Astrocyte of the spinal cord (primary cell): ENCODE measurements at regions not wholly inside any gene's neighbourhood (a gene's known extent, or its start where the extent isn't known, plus 50 kb on each side); places are given as distances from the start of the nearest gene placed in this dataset.
"Not testable (repeated sequence)": the region's sequence is repeated elsewhere in the genome, so short reads cannot be mapped to it uniquely, and the experiment has no call there.

ENCODE experiments used
- DNase-seq: peaks from one replicate; pipeline ENCODE4 v3.0.0; 2011; ENCODE audit warnings: low read depth, low spot score
- H3K4me3 ChIP-seq: 2 replicates; pipeline ENCODE4 v1.5.1; 2011; ENCODE audit warnings: low read depth, mild to moderate bottlenecking, low read length, moderate library complexity
- in situ Hi-C: cut with HindIII; loops from 2 replicates; pipeline ENCODE4 v1.10.0; 2017; ENCODE audit warnings: low sequenced_read_pairs
- TF ChIP-seq, protein P1 (sequence below): IDR thresholded peaks from 2 replicates; pipeline ENCODE4 v1.5.1; 2012; ENCODE audit warnings: low read depth, mild to moderate bottlenecking, low read length, inconsistent platforms

DNA sequence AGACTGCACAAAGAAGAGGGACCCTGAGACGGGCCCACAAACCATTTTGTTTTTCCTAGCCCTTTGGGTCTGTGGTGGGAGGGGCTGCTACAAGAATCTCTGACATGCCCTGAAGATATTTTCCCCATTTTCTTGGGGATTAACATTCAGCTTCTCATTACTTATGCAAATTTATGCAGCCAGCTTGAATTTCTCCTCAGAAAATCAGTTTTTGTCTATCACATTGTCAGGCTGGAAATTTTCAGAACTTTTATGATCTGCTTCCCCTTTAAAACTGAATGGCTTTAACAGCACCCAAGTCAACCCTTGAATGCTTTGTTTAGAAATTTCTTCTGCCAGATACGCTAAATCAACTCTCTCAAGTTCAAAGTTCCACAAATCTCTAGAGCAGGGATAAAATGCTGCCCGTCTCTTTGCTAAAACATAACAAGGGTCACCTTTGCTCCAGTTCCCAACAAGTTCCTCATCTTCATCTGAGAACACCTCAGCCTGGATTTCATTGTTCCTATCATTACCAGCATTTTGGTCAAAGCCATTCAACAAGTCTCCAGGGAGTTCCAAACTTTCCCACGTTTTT lies 560.0 kb upstream of the KCND2 start:
- H3K4me3 ChIP-seq: no peak overlapping the region
- in situ Hi-C loops: no loop called here
- TF ChIP-seq, protein P1, sequence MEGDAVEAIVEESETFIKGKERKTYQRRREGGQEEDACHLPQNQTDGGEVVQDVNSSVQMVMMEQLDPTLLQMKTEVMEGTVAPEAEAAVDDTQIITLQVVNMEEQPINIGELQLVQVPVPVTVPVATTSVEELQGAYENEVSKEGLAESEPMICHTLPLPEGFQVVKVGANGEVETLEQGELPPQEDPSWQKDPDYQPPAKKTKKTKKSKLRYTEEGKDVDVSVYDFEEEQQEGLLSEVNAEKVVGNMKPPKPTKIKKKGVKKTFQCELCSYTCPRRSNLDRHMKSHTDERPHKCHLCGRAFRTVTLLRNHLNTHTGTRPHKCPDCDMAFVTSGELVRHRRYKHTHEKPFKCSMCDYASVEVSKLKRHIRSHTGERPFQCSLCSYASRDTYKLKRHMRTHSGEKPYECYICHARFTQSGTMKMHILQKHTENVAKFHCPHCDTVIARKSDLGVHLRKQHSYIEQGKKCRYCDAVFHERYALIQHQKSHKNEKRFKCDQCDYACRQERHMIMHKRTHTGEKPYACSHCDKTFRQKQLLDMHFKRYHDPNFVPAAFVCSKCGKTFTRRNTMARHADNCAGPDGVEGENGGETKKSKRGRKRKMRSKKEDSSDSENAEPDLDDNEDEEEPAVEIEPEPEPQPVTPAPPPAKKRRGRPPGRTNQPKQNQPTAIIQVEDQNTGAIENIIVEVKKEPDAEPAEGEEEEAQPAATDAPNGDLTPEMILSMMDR: no peak
- no peak for DNase-seq

DNA sequence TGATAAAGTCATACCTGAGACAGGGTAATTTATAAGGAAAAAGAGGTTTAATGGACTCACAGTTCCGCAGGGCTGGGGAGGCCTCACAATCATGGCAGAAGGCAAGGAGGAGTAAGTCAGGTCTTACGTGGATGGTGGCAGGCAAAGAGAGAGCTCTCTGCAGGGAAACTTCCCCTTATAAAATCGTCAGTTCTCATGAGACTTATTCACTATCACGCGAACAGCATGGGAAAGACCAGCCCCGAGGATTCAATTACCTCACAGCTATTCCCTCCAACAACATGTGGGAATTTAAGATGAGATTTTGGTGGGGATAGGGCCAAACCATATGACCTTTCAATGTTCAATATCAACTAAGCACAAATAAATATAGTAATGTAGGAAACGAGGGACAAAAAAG lies 559.4 kb upstream of the KCND2 start:
- no peak for DNase-seq
- TF ChIP-seq, protein P1: no peak
- in situ Hi-C loops: no loop called here
- no peak overlapping the region for H3K4me3 ChIP-seq

DNA sequence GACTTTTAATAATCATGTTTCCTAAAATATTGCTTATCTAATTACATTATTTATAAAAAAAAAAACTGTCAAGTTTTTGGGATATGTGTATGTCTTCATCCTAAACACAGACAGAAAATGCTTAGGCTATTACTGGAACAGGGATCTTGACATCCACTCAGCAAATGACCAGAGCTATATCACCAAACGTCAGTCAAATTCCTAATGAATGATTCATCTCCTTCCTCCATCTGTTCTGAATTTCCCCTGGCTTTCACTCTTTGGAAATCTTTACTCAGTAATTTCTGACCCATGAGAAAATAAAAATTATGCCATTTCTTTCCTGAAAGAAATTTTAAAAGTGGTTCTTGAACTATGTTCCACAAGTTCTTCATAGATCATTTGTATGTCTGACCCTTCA lies 552.4 kb upstream of the KCND2 start:
- TF ChIP-seq, protein P1: no peak
- in situ Hi-C loops: no loop called here
- peak; percentile 81 for DNase-seq
- no peak overlapping the region for H3K4me3 ChIP-seq

DNA sequence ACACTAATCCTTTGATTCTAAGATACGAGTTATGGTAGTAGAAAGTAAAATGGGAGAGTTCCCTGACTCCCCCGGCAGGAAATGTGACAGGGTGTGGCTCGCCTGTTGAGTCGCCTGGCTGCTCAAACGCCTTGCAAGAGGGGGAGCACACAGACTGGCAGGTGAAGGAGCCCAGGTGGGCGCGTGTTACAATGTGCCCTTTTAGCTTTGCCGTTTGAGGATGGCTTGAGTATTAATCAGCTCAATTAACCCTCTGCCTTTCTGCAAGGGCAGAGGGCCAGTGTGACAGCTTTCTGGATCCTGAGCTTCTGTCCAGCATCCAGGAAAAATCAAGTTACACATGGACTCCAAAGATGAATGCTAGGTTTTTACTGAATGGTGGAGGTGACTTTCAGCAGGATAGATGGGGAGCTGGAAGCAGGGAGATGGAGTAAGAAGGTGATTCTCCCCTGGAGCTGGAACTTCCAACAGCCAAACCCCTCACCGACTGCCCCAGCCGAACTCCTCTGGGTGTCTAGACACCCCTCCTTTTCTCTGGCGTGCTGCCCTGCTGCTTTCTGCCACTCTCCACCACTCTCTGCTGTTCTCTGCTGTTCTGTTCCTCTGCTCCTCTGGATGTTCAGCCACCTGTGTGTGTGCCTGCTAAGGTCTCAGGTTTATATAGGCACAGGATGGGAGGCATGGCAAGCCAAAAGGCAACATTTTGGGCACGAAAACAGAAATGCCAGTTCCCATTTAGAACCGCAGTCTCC lies 548.8 kb upstream of the KCND2 start:
- no peak overlapping the region for H3K4me3 ChIP-seq
- TF ChIP-seq, protein P1: no peak
- DNase-seq: no peak
- in situ Hi-C loops: no loop called here

DNA sequence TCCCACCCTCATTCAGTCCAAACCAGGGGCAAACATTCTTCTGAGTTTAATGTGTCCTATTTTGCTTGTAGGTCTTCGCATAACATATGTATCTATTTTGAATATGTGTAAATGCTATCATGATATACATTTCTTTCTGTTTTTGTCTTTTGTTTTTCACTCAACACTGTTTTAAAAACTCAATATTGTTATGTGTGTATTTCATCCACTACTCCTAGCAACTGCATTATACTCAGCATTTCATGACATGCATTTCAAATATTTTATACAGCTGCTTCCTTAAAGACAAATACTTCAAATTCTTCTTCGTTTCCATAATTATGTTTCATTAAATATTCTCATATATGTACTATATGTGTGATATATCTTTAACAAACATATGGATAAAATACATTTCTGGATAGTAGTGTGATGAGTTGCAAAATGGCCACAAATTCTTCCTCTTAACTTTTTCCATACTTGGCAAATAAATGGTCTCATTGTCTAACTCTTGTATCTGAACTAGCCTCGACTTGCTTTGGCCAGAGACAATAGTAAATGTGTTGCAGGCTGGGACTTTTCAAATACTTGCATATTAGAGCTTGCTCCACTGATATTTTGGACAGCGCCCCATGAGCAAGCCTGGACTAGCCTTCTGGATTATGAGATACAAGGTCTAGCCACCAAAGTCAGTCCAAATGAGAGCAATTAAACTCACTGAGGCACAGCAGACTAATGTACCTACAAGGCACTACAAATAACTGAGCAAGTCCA lies 539.7 kb upstream of the KCND2 start:
- DNase-seq: no peak
- TF ChIP-seq, protein P1: no peak
- in situ Hi-C loops: no loop called here
- H3K4me3 ChIP-seq: no peak overlapping the region

DNA sequence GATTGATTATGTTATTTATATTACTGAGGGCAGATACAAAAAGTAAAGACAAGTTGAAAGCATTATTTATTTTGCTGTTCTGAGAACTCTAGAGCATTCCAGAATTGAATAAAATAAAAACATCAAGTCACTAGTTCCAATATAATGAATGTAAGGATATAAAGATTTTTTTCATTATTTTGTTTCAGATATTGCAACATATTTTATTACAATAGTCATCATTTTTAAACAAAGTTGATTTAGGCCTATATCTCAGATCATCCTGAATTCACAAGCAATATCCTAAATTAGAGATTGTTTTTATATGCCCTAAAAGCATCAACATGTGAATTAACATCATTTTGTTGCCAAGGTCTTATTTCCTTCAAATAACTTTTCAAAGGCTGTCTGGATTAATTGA lies 535.6 kb upstream of the KCND2 start:
- H3K4me3 ChIP-seq: no peak overlapping the region
- TF ChIP-seq, protein P1: no peak
- no peak for DNase-seq
- in situ Hi-C loops: no loop called here

DNA sequence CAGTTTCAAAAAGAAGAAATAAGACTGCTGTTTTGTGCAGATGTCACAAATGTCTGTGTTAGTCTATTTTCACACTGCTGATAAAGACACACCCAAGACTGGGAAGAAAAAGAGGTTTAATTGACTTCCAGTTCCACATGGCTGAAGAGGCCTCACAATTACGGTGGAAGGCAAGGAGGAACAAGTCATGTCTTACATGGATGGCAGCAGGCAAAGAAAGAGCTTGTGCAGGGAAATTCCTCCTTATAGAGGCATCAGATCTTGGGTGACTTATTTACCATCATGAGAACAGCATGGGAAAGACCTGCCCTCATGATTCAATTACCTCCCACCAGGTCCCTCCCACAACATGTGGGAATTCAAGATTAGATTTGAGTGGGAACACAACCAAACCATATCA lies 527.7 kb upstream of the KCND2 start:
- in situ Hi-C loops, DNase-seq, H3K4me3 ChIP-seq: not testable (repeated sequence)
